Ishikawa (cell line): ENCODE measurements at regions not wholly inside any gene's neighbourhood (a gene's known extent, or its start where the extent isn't known, plus 50 kb on each side); places are given as distances from the start of the nearest gene placed in this dataset.

Experiments used
- EGR1 ChIP-seq: IDR thresholded peaks from 2 replicates; pipeline ENCODE4 v1.6.1; 2012
- EP300 ChIP-seq: IDR thresholded peaks from 2 replicates; pipeline ENCODE4 v1.6.1; 2012; ENCODE audit warnings: borderline replicate concordance
- NFIC ChIP-seq: IDR thresholded peaks from 2 replicates; pipeline ENCODE4 v1.6.1; 2012
- REST ChIP-seq: IDR thresholded peaks from 2 replicates; pipeline ENCODE4 v1.6.1; 2012; ENCODE audit warnings: low read depth, mild to moderate bottlenecking
- TAF1 ChIP-seq: IDR thresholded peaks from 2 replicates; pipeline ENCODE4 v1.6.1; 2012; ENCODE audit warnings: low read depth, mild to moderate bottlenecking
- TCF12 ChIP-seq: IDR thresholded peaks from 2 replicates; pipeline ENCODE4 v1.6.1; 2012; ENCODE audit warnings: low read depth
- YY1 ChIP-seq: IDR thresholded peaks from 2 replicates; pipeline ENCODE4 v1.6.1; 2012; ENCODE audit warnings: low read depth
- TF ChIP-seq, protein P1 (sequence below): IDR thresholded peaks from 2 replicates; pipeline ENCODE4 v1.6.1; 2012

DNA sequence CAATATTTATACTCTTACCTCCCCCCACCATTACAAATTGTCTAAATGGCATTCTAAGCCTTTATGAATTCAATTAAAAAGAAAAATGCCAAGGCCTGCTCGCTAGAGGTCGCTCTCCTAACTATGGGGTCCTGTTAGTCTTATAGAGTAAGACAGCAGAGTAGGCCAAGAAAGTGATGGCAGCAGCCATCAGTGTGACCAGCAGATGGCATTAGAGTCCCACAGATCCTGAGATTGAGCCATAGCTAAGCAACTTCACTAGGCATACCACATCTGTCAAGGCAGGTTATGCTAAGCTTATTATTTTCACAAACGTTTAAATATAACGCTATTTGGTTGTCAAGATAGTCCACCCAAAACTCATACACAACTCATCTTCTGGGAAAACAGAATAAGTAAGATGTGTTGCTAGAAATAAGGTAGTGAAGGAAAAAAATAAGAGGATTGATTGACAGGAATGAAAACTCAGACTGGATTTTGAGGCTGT, 57.6 kb upstream of the SCAF8 start:
- TF ChIP-seq YY1 = peak; percentile 28; the same call in 1 of the 2 replicates
- no peak for TF ChIP-seq EP300
- no peak for TF ChIP-seq REST
- TF ChIP-seq, protein P1, sequence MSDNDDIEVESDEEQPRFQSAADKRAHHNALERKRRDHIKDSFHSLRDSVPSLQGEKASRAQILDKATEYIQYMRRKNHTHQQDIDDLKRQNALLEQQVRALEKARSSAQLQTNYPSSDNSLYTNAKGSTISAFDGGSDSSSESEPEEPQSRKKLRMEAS = no peak
- no peak for TF ChIP-seq EGR1
- no peak for TF ChIP-seq TAF1
- TF ChIP-seq NFIC = no peak
- no peak for TF ChIP-seq TCF12
